GM23338 (cell line): ENCODE measurements at regions not wholly inside any gene's neighbourhood (a gene's known extent, or its start where the extent isn't known, plus 50 kb on each side); places are given as distances from the start of the nearest gene placed in this dataset.

Experiments
- ATAC-seq: fragments of 200-7000 bp; cut with Tn5 transposase; 3 replicates; pipeline ENCODE4 v1.9.1; 2020
- DNase-seq: peaks from one replicate; pipeline ENCODE4 v3.0.0-alpha.2; 2015; ENCODE audit warnings: low spot score
- H2AFZ ChIP-seq: fragments of 200-600 bp; sonication (generic); 2 replicates; pipeline ENCODE4 v1.8.0; 2016; ENCODE audit warnings: antibody characterized with exemption, mild to moderate bottlenecking, moderate library complexity
- H3F3A ChIP-seq: fragments of 200-600 bp; sonication (generic); replicated peaks from 2 replicates; pipeline ENCODE4 v1.8.0; 2017; ENCODE audit warnings: antibody characterized with exemption, mixed run types, low read depth
- H3K27ac ChIP-seq: fragments of 200-600 bp; sonication (generic); 2 replicates; pipeline ENCODE4 v1.6.1; 2016; ENCODE audit warnings: low read depth
- H3K27me3 ChIP-seq: fragments of 200-600 bp; sonication (generic); 2 replicates; pipeline ENCODE4 v1.8.0; 2016; ENCODE audit warnings: mild to moderate bottlenecking, mixed run types, moderate library complexity; ENCODE audit not compliant: insufficient read depth
- H3K36me3 ChIP-seq: fragments of 200-600 bp; sonication (generic); 2 replicates; pipeline ENCODE4 v1.8.0; 2016; ENCODE audit warnings: mild to moderate bottlenecking; ENCODE audit not compliant: insufficient read depth
- H3K4me1 ChIP-seq: fragments of 200-600 bp; sonication (generic); 2 replicates; pipeline ENCODE4 v1.8.0; 2016; ENCODE audit warnings: mild to moderate bottlenecking, moderate library complexity; ENCODE audit not compliant: insufficient read depth
- H3K4me2 ChIP-seq: fragments of 200-600 bp; sonication (generic); 2 replicates; pipeline ENCODE4 v1.7.1; 2017; ENCODE audit warnings: mixed run types
- H3K4me3 ChIP-seq: fragments of 200-600 bp; sonication (generic); 2 replicates; pipeline ENCODE4 v1.6.1; 2016; ENCODE audit warnings: mixed run types
- H3K79me2 ChIP-seq: fragments of 200-600 bp; sonication (generic); replicated peaks from 2 replicates; pipeline ENCODE4 v1.8.0; 2017; ENCODE audit warnings: mild to moderate bottlenecking; ENCODE audit not compliant: insufficient read depth
- H3K9me2 ChIP-seq: fragments of 200-600 bp; sonication (generic); 2 replicates; pipeline ENCODE4 v1.8.0; 2017; ENCODE audit not compliant: insufficient read depth
- H4K20me1 ChIP-seq: fragments of 200-600 bp; sonication (generic); replicated peaks from 2 replicates; pipeline ENCODE4 v1.8.0; 2017; ENCODE audit warnings: mild to moderate bottlenecking; ENCODE audit not compliant: insufficient read depth
- H3K27ac Mint-ChIP-seq: 2 replicates; pipeline ENCODE4 v1.8.0; 2020; ENCODE audit warnings: inconsistent platforms, mild to moderate bottlenecking, moderate library complexity, mixed read lengths
- H3K27me3 Mint-ChIP-seq: 3 replicates; pipeline ENCODE4 v1.8.0; 2022; ENCODE audit warnings: low read depth, mild to moderate bottlenecking, moderate library complexity, mixed read lengths, inconsistent platforms; ENCODE audit not compliant: insufficient read depth, poor library complexity
- H3K36me3 Mint-ChIP-seq: 3 replicates; pipeline ENCODE4 v1.8.0; 2021; ENCODE audit warnings: low read depth, mild to moderate bottlenecking, inconsistent platforms, moderate library complexity, mixed read lengths
- H3K4me1 Mint-ChIP-seq: 3 replicates; pipeline ENCODE4 v1.8.0; 2020; ENCODE audit warnings: mild to moderate bottlenecking, inconsistent platforms, mixed read lengths
- H3K4me3 Mint-ChIP-seq: 3 replicates; pipeline ENCODE4 v1.8.0; 2021; ENCODE audit warnings: moderate library complexity, mild to moderate bottlenecking, inconsistent platforms, mixed read lengths
- H3K9me3 Mint-ChIP-seq: 3 replicates; pipeline ENCODE4 v1.8.0; 2020; ENCODE audit warnings: moderate library complexity, mild to moderate bottlenecking, inconsistent platforms, mixed read lengths
- CREB1 ChIP-seq: fragments of 250-450 bp; sonication (Bioruptor Pico); IDR thresholded peaks from 2 replicates; pipeline ENCODE4 v1.5.0; 2020; ENCODE audit warnings: low read depth, mild to moderate bottlenecking, moderate library complexity
- EZH2 ChIP-seq: fragments of 200-600 bp; sonication (generic); IDR thresholded peaks from one replicate; pipeline ENCODE4 v1.8.0; 2017; ENCODE audit warnings: antibody characterized with exemption, mild to moderate bottlenecking, low read depth; ENCODE audit not compliant: unreplicated experiment
- EZH2phosphoT487 ChIP-seq: fragments of 200-600 bp; sonication (generic); IDR thresholded peaks from one replicate; pipeline ENCODE4 v1.8.1; 2018; ENCODE audit warnings: antibody characterized with exemption; ENCODE audit not compliant: unreplicated experiment
- JUNB ChIP-seq: IDR thresholded peaks from one replicate; pipeline ENCODE4 v1.6.1; 2016; ENCODE audit warnings: antibody characterized with exemption; ENCODE audit not compliant: unreplicated experiment
- NANOG ChIP-seq: IDR thresholded peaks from 2 replicates; pipeline ENCODE4 v1.6.1; 2016; ENCODE audit warnings: antibody characterized with exemption, borderline replicate concordance
- POLR2AphosphoS5 ChIP-seq: IDR thresholded peaks from 2 replicates; pipeline ENCODE4 v1.6.1; 2016; ENCODE audit warnings: antibody characterized with exemption, low read depth
- STAT1 ChIP-seq: IDR thresholded peaks from one replicate; pipeline ENCODE4 v1.6.1; 2016; ENCODE audit warnings: antibody characterized with exemption; ENCODE audit not compliant: unreplicated experiment
- ZNF114 ChIP-seq: fragments of 250-450 bp; sonication (Bioruptor Pico); IDR thresholded peaks from 2 replicates; pipeline ENCODE4 v1.5.0; 2020; ENCODE audit warnings: mild to moderate bottlenecking, moderate library complexity
- ZNF331 ChIP-seq: fragments of 250-450 bp; sonication (Bioruptor Pico); IDR thresholded peaks from 2 replicates; pipeline ENCODE4 v1.5.0; 2020; ENCODE audit warnings: low read depth, mild to moderate bottlenecking, moderate library complexity
- TF ChIP-seq, protein P1 (sequence below), 2 experiments: fragments of 200-600 bp in 1 of 2; sonication (generic) in 1 of 2; conservative IDR thresholded peaks; 2 replicates each; pipeline versions ENCODE4 v1.5.1 to v1.6.1; 2016 to 2017; ENCODE audit warnings: antibody characterized with exemption in 2 of 2, low read depth in 2 of 2, mild to moderate bottlenecking in 2 of 2, moderate library complexity in 1 of 2
- TF ChIP-seq, protein P2 (sequence below): IDR thresholded peaks from 2 replicates; pipeline ENCODE4 v1.6.1; 2016; ENCODE audit warnings: antibody characterized with exemption
- TF ChIP-seq, protein P3 (sequence below): IDR thresholded peaks from one replicate; pipeline ENCODE4 v1.6.1; 2018; ENCODE audit warnings: antibody characterized with exemption; ENCODE audit not compliant: unreplicated experiment
- TF ChIP-seq, protein P4 (sequence below): fragments of 250-450 bp; sonication (Bioruptor Pico); IDR thresholded peaks from 2 replicates; pipeline ENCODE4 v1.5.0; 2020; ENCODE audit warnings: mild to moderate bottlenecking, moderate library complexity

DNA sequence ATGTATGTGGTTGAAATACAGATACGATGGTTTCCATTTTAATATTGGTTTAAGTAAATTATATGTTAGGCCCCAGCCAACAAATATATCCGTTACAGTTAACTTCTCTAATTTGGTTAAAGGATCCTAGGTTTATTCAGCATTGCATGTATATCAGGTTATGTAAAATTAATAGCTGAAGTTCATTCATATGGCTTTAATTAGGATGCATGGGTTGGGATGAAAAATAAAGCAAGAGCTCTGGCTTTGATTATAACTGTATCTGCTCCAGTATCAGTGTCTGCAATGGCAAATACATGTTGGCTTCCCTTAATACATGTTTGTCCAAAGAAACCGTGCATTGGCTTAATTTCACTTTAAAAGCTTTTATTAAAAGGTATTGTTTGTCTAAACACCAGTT, 435.7 kb upstream of the SETBP1 start:
- 0 out of 2 replicates have a peak, but pooled peaks cover 4% of the 10 kb centered on the region for H3K9me2 ChIP-seq
- H3K27me3 Mint-ChIP-seq: no peaks in the 10 kb centered on the region
- TF ChIP-seq POLR2AphosphoS5: no peak
- TF ChIP-seq NANOG: no peak
- TF ChIP-seq, protein P1, sequence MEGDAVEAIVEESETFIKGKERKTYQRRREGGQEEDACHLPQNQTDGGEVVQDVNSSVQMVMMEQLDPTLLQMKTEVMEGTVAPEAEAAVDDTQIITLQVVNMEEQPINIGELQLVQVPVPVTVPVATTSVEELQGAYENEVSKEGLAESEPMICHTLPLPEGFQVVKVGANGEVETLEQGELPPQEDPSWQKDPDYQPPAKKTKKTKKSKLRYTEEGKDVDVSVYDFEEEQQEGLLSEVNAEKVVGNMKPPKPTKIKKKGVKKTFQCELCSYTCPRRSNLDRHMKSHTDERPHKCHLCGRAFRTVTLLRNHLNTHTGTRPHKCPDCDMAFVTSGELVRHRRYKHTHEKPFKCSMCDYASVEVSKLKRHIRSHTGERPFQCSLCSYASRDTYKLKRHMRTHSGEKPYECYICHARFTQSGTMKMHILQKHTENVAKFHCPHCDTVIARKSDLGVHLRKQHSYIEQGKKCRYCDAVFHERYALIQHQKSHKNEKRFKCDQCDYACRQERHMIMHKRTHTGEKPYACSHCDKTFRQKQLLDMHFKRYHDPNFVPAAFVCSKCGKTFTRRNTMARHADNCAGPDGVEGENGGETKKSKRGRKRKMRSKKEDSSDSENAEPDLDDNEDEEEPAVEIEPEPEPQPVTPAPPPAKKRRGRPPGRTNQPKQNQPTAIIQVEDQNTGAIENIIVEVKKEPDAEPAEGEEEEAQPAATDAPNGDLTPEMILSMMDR (conservative IDR thresholded peaks at IDR 0.05; ENCODE audit: low read depth in 2 of 2): no peak
- no peak for TF ChIP-seq JUNB
- no peak for TF ChIP-seq EZH2phosphoT487
- TF ChIP-seq, protein P2, sequence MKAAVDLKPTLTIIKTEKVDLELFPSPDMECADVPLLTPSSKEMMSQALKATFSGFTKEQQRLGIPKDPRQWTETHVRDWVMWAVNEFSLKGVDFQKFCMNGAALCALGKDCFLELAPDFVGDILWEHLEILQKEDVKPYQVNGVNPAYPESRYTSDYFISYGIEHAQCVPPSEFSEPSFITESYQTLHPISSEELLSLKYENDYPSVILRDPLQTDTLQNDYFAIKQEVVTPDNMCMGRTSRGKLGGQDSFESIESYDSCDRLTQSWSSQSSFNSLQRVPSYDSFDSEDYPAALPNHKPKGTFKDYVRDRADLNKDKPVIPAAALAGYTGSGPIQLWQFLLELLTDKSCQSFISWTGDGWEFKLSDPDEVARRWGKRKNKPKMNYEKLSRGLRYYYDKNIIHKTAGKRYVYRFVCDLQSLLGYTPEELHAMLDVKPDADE: no peak
- TF ChIP-seq ZNF114: no peak
- TF ChIP-seq, protein P3, sequence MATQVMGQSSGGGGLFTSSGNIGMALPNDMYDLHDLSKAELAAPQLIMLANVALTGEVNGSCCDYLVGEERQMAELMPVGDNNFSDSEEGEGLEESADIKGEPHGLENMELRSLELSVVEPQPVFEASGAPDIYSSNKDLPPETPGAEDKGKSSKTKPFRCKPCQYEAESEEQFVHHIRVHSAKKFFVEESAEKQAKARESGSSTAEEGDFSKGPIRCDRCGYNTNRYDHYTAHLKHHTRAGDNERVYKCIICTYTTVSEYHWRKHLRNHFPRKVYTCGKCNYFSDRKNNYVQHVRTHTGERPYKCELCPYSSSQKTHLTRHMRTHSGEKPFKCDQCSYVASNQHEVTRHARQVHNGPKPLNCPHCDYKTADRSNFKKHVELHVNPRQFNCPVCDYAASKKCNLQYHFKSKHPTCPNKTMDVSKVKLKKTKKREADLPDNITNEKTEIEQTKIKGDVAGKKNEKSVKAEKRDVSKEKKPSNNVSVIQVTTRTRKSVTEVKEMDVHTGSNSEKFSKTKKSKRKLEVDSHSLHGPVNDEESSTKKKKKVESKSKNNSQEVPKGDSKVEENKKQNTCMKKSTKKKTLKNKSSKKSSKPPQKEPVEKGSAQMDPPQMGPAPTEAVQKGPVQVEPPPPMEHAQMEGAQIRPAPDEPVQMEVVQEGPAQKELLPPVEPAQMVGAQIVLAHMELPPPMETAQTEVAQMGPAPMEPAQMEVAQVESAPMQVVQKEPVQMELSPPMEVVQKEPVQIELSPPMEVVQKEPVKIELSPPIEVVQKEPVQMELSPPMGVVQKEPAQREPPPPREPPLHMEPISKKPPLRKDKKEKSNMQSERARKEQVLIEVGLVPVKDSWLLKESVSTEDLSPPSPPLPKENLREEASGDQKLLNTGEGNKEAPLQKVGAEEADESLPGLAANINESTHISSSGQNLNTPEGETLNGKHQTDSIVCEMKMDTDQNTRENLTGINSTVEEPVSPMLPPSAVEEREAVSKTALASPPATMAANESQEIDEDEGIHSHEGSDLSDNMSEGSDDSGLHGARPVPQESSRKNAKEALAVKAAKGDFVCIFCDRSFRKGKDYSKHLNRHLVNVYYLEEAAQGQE: no peak
- TF ChIP-seq ZNF331: no peak
- no peak for TF ChIP-seq CREB1 (CRISPR knock-in tag)
- no peak for TF ChIP-seq STAT1
- no peak for TF ChIP-seq EZH2
- TF ChIP-seq, protein P4, sequence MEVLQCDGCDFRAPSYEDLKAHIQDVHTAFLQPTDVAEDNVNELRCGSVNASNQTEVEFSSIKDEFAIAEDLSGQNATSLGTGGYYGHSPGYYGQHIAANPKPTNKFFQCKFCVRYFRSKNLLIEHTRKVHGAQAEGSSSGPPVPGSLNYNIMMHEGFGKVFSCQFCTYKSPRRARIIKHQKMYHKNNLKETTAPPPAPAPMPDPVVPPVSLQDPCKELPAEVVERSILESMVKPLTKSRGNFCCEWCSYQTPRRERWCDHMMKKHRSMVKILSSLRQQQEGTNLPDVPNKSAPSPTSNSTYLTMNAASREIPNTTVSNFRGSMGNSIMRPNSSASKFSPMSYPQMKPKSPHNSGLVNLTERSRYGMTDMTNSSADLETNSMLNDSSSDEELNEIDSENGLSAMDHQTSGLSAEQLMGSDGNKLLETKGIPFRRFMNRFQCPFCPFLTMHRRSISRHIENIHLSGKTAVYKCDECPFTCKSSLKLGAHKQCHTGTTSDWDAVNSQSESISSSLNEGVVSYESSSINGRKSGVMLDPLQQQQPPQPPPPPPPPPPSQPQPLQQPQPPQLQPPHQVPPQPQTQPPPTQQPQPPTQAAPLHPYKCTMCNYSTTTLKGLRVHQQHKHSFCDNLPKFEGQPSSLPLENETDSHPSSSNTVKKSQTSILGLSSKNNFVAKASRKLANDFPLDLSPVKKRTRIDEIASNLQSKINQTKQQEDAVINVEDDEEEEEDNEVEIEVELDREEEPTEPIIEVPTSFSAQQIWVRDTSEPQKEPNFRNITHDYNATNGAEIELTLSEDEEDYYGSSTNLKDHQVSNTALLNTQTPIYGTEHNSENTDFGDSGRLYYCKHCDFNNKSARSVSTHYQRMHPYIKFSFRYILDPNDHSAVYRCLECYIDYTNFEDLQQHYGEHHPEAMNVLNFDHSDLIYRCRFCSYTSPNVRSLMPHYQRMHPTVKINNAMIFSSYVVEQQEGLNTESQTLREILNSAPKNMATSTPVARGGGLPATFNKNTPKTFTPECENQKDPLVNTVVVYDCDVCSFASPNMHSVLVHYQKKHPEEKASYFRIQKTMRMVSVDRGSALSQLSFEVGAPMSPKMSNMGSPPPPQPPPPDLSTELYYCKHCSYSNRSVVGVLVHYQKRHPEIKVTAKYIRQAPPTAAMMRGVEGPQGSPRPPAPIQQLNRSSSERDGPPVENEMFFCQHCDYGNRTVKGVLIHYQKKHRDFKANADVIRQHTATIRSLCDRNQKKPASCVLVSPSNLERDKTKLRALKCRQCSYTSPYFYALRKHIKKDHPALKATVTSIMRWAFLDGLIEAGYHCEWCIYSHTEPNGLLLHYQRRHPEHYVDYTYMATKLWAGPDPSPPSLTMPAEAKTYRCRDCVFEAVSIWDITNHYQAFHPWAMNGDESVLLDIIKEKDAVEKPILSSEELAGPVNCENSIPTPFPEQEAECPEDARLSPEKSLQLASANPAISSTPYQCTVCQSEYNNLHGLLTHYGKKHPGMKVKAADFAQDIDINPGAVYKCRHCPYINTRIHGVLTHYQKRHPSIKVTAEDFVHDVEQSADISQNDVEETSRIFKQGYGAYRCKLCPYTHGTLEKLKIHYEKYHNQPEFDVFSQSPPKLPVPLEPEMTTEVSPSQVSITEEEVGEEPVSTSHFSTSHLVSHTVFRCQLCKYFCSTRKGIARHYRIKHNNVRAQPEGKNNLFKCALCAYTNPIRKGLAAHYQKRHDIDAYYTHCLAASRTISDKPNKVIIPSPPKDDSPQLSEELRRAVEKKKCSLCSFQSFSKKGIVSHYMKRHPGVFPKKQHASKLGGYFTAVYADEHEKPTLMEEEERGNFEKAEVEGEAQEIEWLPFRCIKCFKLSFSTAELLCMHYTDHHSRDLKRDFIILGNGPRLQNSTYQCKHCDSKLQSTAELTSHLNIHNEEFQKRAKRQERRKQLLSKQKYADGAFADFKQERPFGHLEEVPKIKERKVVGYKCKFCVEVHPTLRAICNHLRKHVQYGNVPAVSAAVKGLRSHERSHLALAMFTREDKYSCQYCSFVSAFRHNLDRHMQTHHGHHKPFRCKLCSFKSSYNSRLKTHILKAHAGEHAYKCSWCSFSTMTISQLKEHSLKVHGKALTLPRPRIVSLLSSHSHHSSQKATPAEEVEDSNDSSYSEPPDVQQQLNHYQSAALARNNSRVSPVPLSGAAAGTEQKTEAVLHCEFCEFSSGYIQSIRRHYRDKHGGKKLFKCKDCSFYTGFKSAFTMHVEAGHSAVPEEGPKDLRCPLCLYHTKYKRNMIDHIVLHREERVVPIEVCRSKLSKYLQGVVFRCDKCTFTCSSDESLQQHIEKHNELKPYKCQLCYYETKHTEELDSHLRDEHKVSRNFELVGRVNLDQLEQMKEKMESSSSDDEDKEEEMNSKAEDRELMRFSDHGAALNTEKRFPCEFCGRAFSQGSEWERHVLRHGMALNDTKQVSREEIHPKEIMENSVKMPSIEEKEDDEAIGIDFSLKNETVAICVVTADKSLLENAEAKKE (CRISPR knock-in tag): no peak
- no peaks in the 10 kb centered on the region for H3K36me3 ChIP-seq
- no peak overlapping the region for H2AFZ ChIP-seq
- ATAC-seq (no peak), DNase-seq (no peak)
- no peak overlapping the region for H3K4me3 ChIP-seq
- H3K27ac ChIP-seq: no peak overlapping the region
- H3K9me3 Mint-ChIP-seq: no peaks in the 10 kb centered on the region
- H3K4me2 ChIP-seq: no peak overlapping the region
- H3K36me3 Mint-ChIP-seq: no peaks in the 10 kb centered on the region
- H4K20me1 ChIP-seq: no peaks in the 10 kb centered on the region
- H3F3A ChIP-seq: no peaks in the 10 kb centered on the region
- H3K27me3 ChIP-seq: no peaks in the 10 kb centered on the region
- H3K4me3 Mint-ChIP-seq: no peak overlapping the region
- no peaks in the 10 kb centered on the region for H3K79me2 ChIP-seq
- H3K27ac Mint-ChIP-seq: no peak overlapping the region
- no peaks in the 10 kb centered on the region for H3K4me1 ChIP-seq
- no peaks in the 10 kb centered on the region for H3K4me1 Mint-ChIP-seq
